ENCODE measurements at regions not wholly inside any gene's neighbourhood (a gene's known extent, or its start where the extent isn't known, plus 50 kb on each side); places are given as distances from the start of the nearest gene placed in this dataset.

DNA sequence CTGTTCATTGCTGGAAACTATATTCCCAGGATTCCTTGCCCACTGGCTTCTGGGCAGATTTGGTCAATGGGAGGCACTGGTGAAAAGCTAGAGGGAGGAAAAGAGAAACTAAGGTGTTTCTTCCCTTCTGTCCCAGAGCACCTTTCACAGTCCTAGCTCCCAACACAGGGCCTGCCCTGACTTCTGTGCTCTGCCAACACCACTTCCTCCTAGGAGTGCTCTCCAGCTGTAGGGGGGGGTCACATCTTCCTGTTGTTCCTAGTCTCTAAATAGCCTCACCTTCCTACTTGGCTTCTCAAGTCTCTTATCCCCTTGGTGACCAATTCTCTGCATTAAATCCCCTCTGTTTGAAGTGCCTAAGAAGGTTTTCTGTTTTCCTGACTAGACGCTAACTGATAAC, 115.4 kb downstream of the ADRB2 start:
- H3K36me3 ChIP-seq (ENCODE audit: control insufficient read depth, insufficient read depth, low read length) = no peaks in the 10 kb centered on the region
- no peaks in the 10 kb centered on the region for H3K9me3 ChIP-seq (replicated peaks; ENCODE audit: control insufficient read depth, low read depth, low read length)
- no peaks in the 10 kb centered on the region for H3K27me3 ChIP-seq (ENCODE audit: control insufficient read depth, insufficient read depth, low read length)
- no peak overlapping the region for H3K4me3 ChIP-seq (ENCODE audit: low read length)
- DNase-seq = no peak
- no peaks in the 10 kb centered on the region for H3K4me1 ChIP-seq (ENCODE audit: control insufficient read depth, insufficient read depth, low read length)
- WGBS (ENCODE audit: insufficient coverage) = no CpG with 5 or more reads among the region's 1 CpG
- no peak overlapping the region for H3K27ac ChIP-seq (ENCODE audit: low read length)

DNA sequence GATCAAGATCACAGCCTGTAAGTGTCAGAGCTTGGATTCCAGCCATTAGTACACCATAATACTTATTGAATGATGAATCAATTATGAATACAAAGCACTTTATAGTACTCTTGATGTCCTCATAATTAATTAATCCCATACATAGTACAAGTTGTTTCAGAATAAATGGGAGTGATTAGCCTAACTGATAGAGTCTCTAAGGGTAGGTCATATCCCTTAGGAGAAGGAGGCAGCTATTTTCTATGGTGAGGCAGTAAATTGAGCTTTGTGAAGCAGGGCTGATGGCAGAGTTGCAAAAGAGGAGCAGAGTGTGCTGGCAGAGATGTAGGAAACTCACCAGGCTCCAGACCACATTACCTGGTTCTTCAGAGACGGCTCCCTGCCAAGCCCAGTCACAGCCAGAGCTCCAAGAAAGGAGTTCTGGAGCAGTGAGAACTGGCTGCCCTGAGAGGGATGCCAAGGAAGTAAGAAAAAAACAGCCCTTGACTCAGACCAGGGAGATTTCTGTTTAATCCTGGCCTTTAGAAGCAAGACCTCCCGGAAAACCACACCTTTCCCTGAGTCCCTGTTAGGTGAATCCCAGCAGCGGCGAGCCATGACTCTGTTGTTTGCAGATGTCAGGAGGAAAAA, 112.9 kb downstream of the SH3TC2 start:
- no peak overlapping the region for H3K27ac ChIP-seq (ENCODE audit: low read length)
- H3K27me3 ChIP-seq (ENCODE audit: control insufficient read depth, insufficient read depth, low read length) = no peaks in the 10 kb centered on the region
- WGBS (ENCODE audit: insufficient coverage) = 60% methylated on average over 1 of the region's 4 CpGs
- no peak for DNase-seq
- H3K9me3 ChIP-seq (replicated peaks; ENCODE audit: control insufficient read depth, low read depth, low read length) = no peaks in the 10 kb centered on the region
- no peak overlapping the region for H3K4me3 ChIP-seq (ENCODE audit: low read length)
- H3K4me1 ChIP-seq (ENCODE audit: control insufficient read depth, insufficient read depth, low read length) = no peaks in the 10 kb centered on the region
- H3K36me3 ChIP-seq (ENCODE audit: control insufficient read depth, insufficient read depth, low read length) = no peaks in the 10 kb centered on the region

DNA sequence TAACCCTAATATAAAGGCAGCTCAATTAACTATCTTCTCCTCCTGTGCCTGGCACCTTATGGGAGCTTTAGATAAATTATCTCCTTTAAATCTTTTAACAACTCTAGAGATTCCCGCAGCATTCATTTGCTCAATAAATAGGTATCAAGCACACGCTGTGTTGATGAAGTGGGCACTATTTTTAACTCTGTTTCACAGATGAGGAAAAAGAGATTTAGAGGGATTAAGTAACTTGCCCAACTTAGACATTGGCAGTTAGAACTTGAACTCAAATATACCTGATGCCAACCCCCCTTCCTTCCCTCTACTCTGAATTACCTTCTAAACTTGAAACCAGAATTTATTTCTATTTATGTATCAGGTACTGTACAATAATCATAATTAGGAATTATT, 112.4 kb downstream of the SH3TC2 start:
- Histone ChIP-seq H3K36me3 (ENCODE audit: control insufficient read depth, insufficient read depth, low read length) (no peaks in the 10 kb centered on the region), H3K4me1 (ENCODE audit: control insufficient read depth, insufficient read depth, low read length) (no peaks in the 10 kb centered on the region), H3K27me3 (ENCODE audit: control insufficient read depth, insufficient read depth, low read length) (no peaks in the 10 kb centered on the region), H3K27ac (ENCODE audit: low read length) (no peak overlapping the region), H3K9me3 (replicated peaks; ENCODE audit: control insufficient read depth, low read depth, low read length) (no peaks in the 10 kb centered on the region), H3K4me3 (ENCODE audit: low read length) (no peak overlapping the region)
- WGBS (ENCODE audit: insufficient coverage) = no CpG with 5 or more reads among the region's 2 CpGs
- DNase-seq = no peak

DNA sequence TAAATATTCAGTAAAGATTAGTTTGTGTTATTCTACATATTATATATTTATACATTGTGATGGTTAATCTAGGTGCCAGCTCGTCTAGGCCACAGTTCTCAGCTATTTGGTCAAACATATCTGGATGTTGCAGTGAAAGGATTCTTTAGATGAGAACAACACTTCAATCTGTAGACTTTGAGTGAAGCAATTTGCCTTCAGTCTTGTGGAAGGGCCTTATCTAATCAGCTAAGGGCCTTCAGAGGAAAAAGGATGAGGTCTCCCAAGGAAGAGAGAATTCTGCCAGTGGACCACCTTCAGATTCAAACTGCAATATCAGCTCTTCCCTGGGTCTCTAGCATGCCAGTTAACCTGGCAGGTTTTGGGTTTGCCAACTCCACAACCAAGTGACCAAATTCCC, 112.0 kb downstream of the SH3TC2 start:
- no CpG with 5 or more reads among the region's 1 CpG for WGBS (ENCODE audit: insufficient coverage)

DNA sequence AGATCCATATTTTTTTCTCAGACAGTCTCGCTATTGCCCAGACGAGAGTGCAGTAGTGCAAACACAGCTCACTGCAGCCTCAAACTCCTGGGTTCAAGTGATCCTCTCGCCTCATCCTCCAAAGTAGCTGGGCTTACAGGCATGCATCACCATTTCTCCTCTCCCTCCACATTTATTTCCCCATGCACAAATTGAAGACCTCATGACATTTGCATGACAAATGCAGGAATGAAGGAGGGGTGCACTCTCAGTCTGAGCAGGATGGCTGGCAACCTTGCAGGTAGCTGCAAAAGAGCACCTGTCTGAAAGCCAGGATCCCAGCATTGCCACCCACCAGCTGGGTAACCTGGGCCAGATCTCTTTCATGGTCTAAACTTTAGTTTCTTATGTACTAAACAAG, 111.2 kb downstream of the SH3TC2 start:
- Histone ChIP-seq H3K27ac (ENCODE audit: low read length) (no peak overlapping the region), H3K4me1 (ENCODE audit: control insufficient read depth, insufficient read depth, low read length) (no peaks in the 10 kb centered on the region), H3K9me3 (replicated peaks; ENCODE audit: control insufficient read depth, low read depth, low read length) (no peaks in the 10 kb centered on the region), H3K4me3 (ENCODE audit: low read length) (no peak overlapping the region), H3K36me3 (ENCODE audit: control insufficient read depth, insufficient read depth, low read length) (no peaks in the 10 kb centered on the region), H3K27me3 (ENCODE audit: control insufficient read depth, insufficient read depth, low read length) (no peaks in the 10 kb centered on the region)
- 76% methylated on average over 3 of the region's 3 CpGs for WGBS (ENCODE audit: insufficient coverage)
- no peak for DNase-seq

More for the DNA sequence above, 112.0 kb downstream of the SH3TC2 start:
- Histone ChIP-seq H3K4me3 (ENCODE audit: low read length) (no peak overlapping the region), H3K27ac (ENCODE audit: low read length) (no peak overlapping the region), H3K9me3 (replicated peaks; ENCODE audit: control insufficient read depth, low read depth, low read length) (no peaks in the 10 kb centered on the region), H3K4me1 (ENCODE audit: control insufficient read depth, insufficient read depth, low read length) (no peaks in the 10 kb centered on the region), H3K36me3 (ENCODE audit: control insufficient read depth, insufficient read depth, low read length) (no peaks in the 10 kb centered on the region), H3K27me3 (ENCODE audit: control insufficient read depth, insufficient read depth, low read length) (no peaks in the 10 kb centered on the region)
- no peak for DNase-seq

DNA sequence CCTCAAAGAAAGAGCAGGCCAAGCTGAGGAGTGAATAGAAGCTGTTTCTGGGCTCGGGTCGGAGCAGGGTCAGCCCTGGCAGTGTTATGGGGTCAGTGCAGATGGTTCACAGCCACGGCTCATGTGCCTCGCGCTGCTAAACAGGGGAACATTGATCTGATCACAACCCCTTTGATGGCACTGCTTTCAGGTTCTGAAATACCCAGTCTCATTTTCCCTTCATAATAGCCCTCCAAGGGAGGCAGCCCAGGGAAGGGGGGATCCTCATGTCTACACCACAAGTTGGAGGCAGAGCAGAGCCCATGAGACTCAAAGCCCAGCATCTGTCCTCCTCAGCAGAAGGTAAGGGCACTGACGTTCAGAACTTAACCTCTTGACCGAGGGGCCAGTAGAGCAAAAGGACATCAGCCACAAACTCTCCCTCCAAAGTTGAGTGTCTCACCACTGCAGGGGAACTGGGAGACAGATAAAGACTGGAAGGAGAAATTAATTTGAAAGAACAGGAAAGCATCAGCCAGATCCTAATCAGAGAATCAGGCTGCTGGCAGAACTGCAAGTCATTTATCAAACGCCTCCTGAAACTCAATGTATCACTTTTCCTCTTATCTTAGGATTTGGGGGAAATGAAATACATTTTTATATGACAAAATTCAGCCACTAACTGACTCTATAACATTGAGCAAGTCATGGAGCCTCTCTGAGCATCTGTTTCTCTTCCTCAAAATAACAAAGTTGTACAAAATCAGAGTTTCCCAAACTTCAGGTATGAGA, 110.6 kb downstream of the SH3TC2 start:
- no peak for DNase-seq
- Histone ChIP-seq H3K4me3 (ENCODE audit: low read length) (no peak overlapping the region), H3K27ac (ENCODE audit: low read length) (no peak overlapping the region), H3K4me1 (ENCODE audit: control insufficient read depth, insufficient read depth, low read length) (no peaks in the 10 kb centered on the region), H3K9me3 (replicated peaks; ENCODE audit: control insufficient read depth, low read depth, low read length) (no peaks in the 10 kb centered on the region), H3K36me3 (ENCODE audit: control insufficient read depth, insufficient read depth, low read length) (no peaks in the 10 kb centered on the region), H3K27me3 (ENCODE audit: control insufficient read depth, insufficient read depth, low read length) (no peaks in the 10 kb centered on the region)
- WGBS (ENCODE audit: insufficient coverage) = 17% methylated on average over 4 of the region's 8 CpGs

DNA sequence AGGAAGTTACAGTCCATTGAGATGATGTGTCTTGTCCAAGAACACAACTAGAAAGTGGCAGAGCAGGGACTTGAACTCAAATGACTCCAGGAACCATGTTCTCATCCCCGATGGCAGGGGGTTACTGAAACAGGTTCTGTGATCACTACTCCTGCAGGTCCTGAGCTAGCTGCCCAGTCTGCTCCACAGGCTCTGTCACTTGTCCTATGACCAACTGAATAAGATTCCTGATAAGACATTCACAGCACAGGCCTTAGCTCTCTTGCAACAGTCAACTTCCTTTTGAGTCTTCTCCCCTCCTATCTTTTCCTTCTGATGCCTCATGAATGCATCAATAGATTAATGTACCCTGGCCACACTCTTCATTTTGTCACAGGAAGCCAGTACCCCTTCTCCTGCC, 109.2 kb downstream of the SH3TC2 start:
- Histone ChIP-seq H3K36me3 (ENCODE audit: control insufficient read depth, insufficient read depth, low read length) (no peaks in the 10 kb centered on the region), H3K4me1 (ENCODE audit: control insufficient read depth, insufficient read depth, low read length) (no peaks in the 10 kb centered on the region), H3K4me3 (ENCODE audit: low read length) (no peak overlapping the region), H3K27me3 (ENCODE audit: control insufficient read depth, insufficient read depth, low read length) (no peaks in the 10 kb centered on the region), H3K9me3 (replicated peaks; ENCODE audit: control insufficient read depth, low read depth, low read length) (no peaks in the 10 kb centered on the region), H3K27ac (ENCODE audit: low read length) (no peak overlapping the region)
- 73% methylated on average over 1 of the region's 1 CpG for whole genome bisulfite sequencing (ENCODE audit: insufficient coverage)
- no peak for DNase-seq
